ENCODE measurements at regions not wholly inside any gene's neighbourhood (a gene's known extent, or its start where the extent isn't known, plus 50 kb on each side); places are given as distances from the start of the nearest gene placed in this dataset.
"Not testable (repeated sequence)": the region's sequence is repeated elsewhere in the genome, so short reads cannot be mapped to it uniquely, and the experiment has no call there.

- DNase-seq, result no peak
Observed at GRCh38 chr15:25237291-25237978, 201.4 kb downstream of the UBE3A start.

- no peak for DNase-seq
Observed at GRCh38 chr15:25238126-25238525, 200.7 kb downstream of the UBE3A start.

- DNase-seq, result peak; percentile 19
Observed at GRCh38 chr15:25238716-25239470, 199.9 kb downstream of the UBE3A start.

GRCh38 chr15:25239471-25240345 lies 199.1 kb downstream of the UBE3A start:
- peak; percentile 2 for DNase-seq

- peak; percentile 30 for DNase-seq
Observed at GRCh38 chr15:25240461-25241021, 198.3 kb downstream of the UBE3A start.

- DNase-seq, result peak; percentile 10
Observed at GRCh38 chr15:25241241-25241801, 197.5 kb downstream of the UBE3A start.

GRCh38 chr15:25242166-25242879 lies 196.5 kb downstream of the UBE3A start:
- DNase-seq, result peak; percentile 4

- DNase-seq, result peak; percentile 19
Observed at GRCh38 chr15:25242957-25243799, 195.6 kb downstream of the UBE3A start.

GRCh38 chr15:25243800-25244097 lies 195.1 kb downstream of the UBE3A start:
- no peak for DNase-seq

- peak; percentile 35 for DNase-seq
Observed at GRCh38 chr15:25244731-25245585, 193.9 kb downstream of the UBE3A start.

- peak; percentile 35 for DNase-seq
Observed at GRCh38 chr15:25245801-25246622, 192.8 kb downstream of the UBE3A start.

- DNase-seq, result peak; percentile 21
Observed at GRCh38 chr15:25246641-25247406, 192.0 kb downstream of the UBE3A start.

GRCh38 chr15:25247407-25248038 lies 191.3 kb downstream of the UBE3A start:
- DNase-seq, result peak; percentile 10

GRCh38 chr15:25248087-25248486 lies 190.7 kb downstream of the UBE3A start:
- not testable (repeated sequence) for DNase-seq

GRCh38 chr15:25248583-25249235 lies 190.1 kb downstream of the UBE3A start:
- peak; percentile 13 for DNase-seq

GRCh38 chr15:25249236-25250010 lies 189.4 kb downstream of the UBE3A start:
- DNase-seq, result peak; percentile 3

Data from right forelimb (tissue), 1 donor.